MM.1S (cell line): ENCODE measurements at regions not wholly inside any gene's neighbourhood (a gene's known extent, or its start where the extent isn't known, plus 50 kb on each side); places are given as distances from the start of the nearest gene placed in this dataset.

ENCODE experiments used
- DNase-seq: peaks from one replicate; pipeline ENCODE4 v3.0.0-alpha.2; 2015
- H2AFZ ChIP-seq: fragments of 300-600 bp; sonication (generic); 2 replicates; pipeline ENCODE4 v1.6.0; 2016; ENCODE audit warnings: antibody characterized with exemption, low read length
- H3F3A ChIP-seq: fragments of 300-600 bp; sonication (generic); 2 replicates; pipeline ENCODE4 v1.6.1; 2016; ENCODE audit warnings: mild to moderate bottlenecking, antibody characterized with exemption, low read length, moderate library complexity, mixed read lengths; ENCODE audit not compliant: insufficient read depth
- H3K27ac ChIP-seq: fragments of 300-600 bp; sonication (generic); 2 replicates; pipeline ENCODE4 v1.5.1; 2016; ENCODE audit warnings: mild to moderate bottlenecking, low read length
- H3K27me3 ChIP-seq: fragments of 300-600 bp; sonication (generic); replicated peaks from 2 replicates; pipeline ENCODE4 v1.6.0; 2016; ENCODE audit warnings: low read length; ENCODE audit not compliant: insufficient read depth
- H3K36me3 ChIP-seq: fragments of 300-600 bp; sonication (generic); replicated peaks from 2 replicates; pipeline ENCODE4 v1.6.1; 2016; ENCODE audit warnings: mild to moderate bottlenecking, low read length, mixed read lengths; ENCODE audit not compliant: insufficient read depth
- H3K4me1 ChIP-seq: fragments of 300-600 bp; sonication (generic); 2 replicates; pipeline ENCODE4 v1.6.1; 2016; ENCODE audit warnings: low read length, mixed read lengths
- H3K4me2 ChIP-seq: fragments of 300-600 bp; sonication (generic); 2 replicates; pipeline ENCODE4 v1.6.0; 2016; ENCODE audit warnings: low read depth, low read length
- H3K4me3 ChIP-seq: fragments of 300-600 bp; sonication (generic); 2 replicates; pipeline ENCODE4 v1.5.1; 2016; ENCODE audit warnings: low read length, mixed read lengths
- H3K79me2 ChIP-seq: fragments of 300-600 bp; sonication (generic); 2 replicates; pipeline ENCODE4 v1.6.1; 2016; ENCODE audit warnings: mixed run types, low read length, mixed read lengths
- H3K9ac ChIP-seq: fragments of 300-600 bp; sonication (generic); 2 replicates; pipeline ENCODE4 v1.6.1; 2016; ENCODE audit warnings: low read length, mixed read lengths
- H3K9me2 ChIP-seq: fragments of 300-600 bp; sonication (generic); replicated peaks from 2 replicates; pipeline ENCODE4 v1.6.1; 2016; ENCODE audit warnings: mild to moderate bottlenecking, low read length, mixed read lengths; ENCODE audit not compliant: insufficient read depth
- H3K9me3 ChIP-seq: fragments of 300-600 bp; sonication (generic); replicated peaks from 2 replicates; pipeline ENCODE4 v1.6.1; 2016; ENCODE audit warnings: mild to moderate bottlenecking, low read length, mixed read lengths; ENCODE audit not compliant: insufficient read depth
- H4K20me1 ChIP-seq: fragments of 300-600 bp; sonication (generic); 2 replicates; pipeline ENCODE4 v1.6.1; 2016; ENCODE audit warnings: mild to moderate bottlenecking, low read length, moderate library complexity, mixed read lengths; ENCODE audit not compliant: insufficient read depth
- CTCF ChIP-seq: fragments of 300-600 bp; sonication (generic); IDR thresholded peaks from 2 replicates; pipeline ENCODE4 v1.5.1; 2016; ENCODE audit warnings: antibody characterized with exemption, low read length, mixed read lengths
- EZH2 ChIP-seq: fragments of 300-600 bp; sonication (generic); optimal IDR thresholded peaks from 2 replicates; pipeline ENCODE3; 2017; ENCODE audit warnings: low read depth, mild to moderate bottlenecking, antibody characterized with exemption, low read length, mixed read lengths
- EZH2phosphoT487 ChIP-seq: fragments of 300-600 bp; sonication (generic); IDR thresholded peaks from 2 replicates; pipeline ENCODE4 v1.6.1; 2018; ENCODE audit warnings: antibody characterized with exemption, low read length

- no peaks in the 10 kb centered on the region for H3F3A ChIP-seq
- no peak for DNase-seq
- no peak overlapping the region for H3K4me3 ChIP-seq
- H3K36me3 ChIP-seq: no peaks in the 10 kb centered on the region
- H3K27me3 ChIP-seq: no peaks in the 10 kb centered on the region
- H3K4me1 ChIP-seq: no peaks in the 10 kb centered on the region
- H4K20me1 ChIP-seq: no peaks in the 10 kb centered on the region
- H3K27ac ChIP-seq: no peak overlapping the region
- no peak for TF ChIP-seq EZH2
- TF ChIP-seq EZH2phosphoT487: no peak
- TF ChIP-seq CTCF: no peak
- no peak overlapping the region for H3K9ac ChIP-seq
- H3K9me2 ChIP-seq: no peaks in the 10 kb centered on the region
- H3K4me2 ChIP-seq: no peak overlapping the region
- no peak overlapping the region for H2AFZ ChIP-seq
- H3K79me2 ChIP-seq: no peaks in the 10 kb centered on the region
- no peaks in the 10 kb centered on the region for H3K9me3 ChIP-seq
Observed at GRCh38 chr6:119764927-119765681, 415.5 kb upstream of the MAN1A1 start.

GRCh38 chr6:119760046-119760445 lies 410.5 kb upstream of the MAN1A1 start:
- H3K9me2 ChIP-seq: no peaks in the 10 kb centered on the region
- H3K27me3 ChIP-seq: no peaks in the 10 kb centered on the region

GRCh38 chr6:119758385-119758784 lies 408.8 kb upstream of the MAN1A1 start:
- Histone ChIP-seq H3K4me2 (no peak overlapping the region), H3K79me2 (no peaks in the 10 kb centered on the region), H3K4me1 (no peaks in the 10 kb centered on the region), H4K20me1 (no peaks in the 10 kb centered on the region), H3K27me3 (no peaks in the 10 kb centered on the region), H3F3A (no peaks in the 10 kb centered on the region), H3K36me3 (no peaks in the 10 kb centered on the region), H3K9me2 (no peaks in the 10 kb centered on the region), H3K9me3 (no peaks in the 10 kb centered on the region), H3K4me3 (no peak overlapping the region), H3K9ac (no peak overlapping the region), H3K27ac (no peak overlapping the region), H2AFZ (no peak overlapping the region)
- TF ChIP-seq CTCF (no peak), EZH2 (no peak)
- no peak for DNase-seq

More at GRCh38 chr6:119760046-119760445, 410.5 kb upstream of the MAN1A1 start:
- H3K4me1 ChIP-seq: no peaks in the 10 kb centered on the region
- no peaks in the 10 kb centered on the region for H4K20me1 ChIP-seq
- DNase-seq: no peak
- H3K79me2 ChIP-seq: no peaks in the 10 kb centered on the region
- no peak overlapping the region for H3K9ac ChIP-seq
- no peak overlapping the region for H3K4me3 ChIP-seq
- no peaks in the 10 kb centered on the region for H3F3A ChIP-seq
- no peak overlapping the region for H3K4me2 ChIP-seq
- H3K36me3 ChIP-seq: no peaks in the 10 kb centered on the region
- no peaks in the 10 kb centered on the region for H3K9me3 ChIP-seq
- TF ChIP-seq EZH2phosphoT487 (no peak), CTCF (no peak), EZH2 (no peak)
- no peak overlapping the region for H3K27ac ChIP-seq
- H2AFZ ChIP-seq: no peak overlapping the region
